ENCODE measurements at regions not wholly inside any gene's neighbourhood (a gene's known extent, or its start where the extent isn't known, plus 50 kb on each side); places are given as distances from the start of the nearest gene placed in this dataset.

DNA sequence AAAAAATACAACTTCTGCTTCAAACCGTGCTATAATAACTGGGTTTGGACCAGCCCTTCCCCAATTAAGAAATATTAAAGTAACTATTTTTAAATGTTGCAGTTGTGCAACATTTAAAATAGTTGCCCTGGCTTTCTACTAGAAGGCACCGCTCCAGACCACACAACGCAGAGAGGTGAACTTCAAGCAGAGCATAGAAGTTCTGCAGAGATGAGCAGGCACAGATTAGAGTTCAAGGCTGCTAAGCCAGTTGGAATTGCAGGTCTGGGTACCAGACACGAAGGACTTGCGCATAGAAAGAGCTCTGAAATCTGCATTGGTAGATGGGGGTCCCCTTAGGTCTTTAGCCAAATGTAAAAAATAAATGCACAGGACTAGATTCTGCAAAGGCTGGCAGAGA lies 58.7 kb upstream of the GALNT10 start:
- no peak for DNase-seq (ENCODE audit: low read depth in 2 of 2)
- TF ChIP-seq, protein P1, sequence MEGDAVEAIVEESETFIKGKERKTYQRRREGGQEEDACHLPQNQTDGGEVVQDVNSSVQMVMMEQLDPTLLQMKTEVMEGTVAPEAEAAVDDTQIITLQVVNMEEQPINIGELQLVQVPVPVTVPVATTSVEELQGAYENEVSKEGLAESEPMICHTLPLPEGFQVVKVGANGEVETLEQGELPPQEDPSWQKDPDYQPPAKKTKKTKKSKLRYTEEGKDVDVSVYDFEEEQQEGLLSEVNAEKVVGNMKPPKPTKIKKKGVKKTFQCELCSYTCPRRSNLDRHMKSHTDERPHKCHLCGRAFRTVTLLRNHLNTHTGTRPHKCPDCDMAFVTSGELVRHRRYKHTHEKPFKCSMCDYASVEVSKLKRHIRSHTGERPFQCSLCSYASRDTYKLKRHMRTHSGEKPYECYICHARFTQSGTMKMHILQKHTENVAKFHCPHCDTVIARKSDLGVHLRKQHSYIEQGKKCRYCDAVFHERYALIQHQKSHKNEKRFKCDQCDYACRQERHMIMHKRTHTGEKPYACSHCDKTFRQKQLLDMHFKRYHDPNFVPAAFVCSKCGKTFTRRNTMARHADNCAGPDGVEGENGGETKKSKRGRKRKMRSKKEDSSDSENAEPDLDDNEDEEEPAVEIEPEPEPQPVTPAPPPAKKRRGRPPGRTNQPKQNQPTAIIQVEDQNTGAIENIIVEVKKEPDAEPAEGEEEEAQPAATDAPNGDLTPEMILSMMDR (IDR thresholded peaks at IDR 0.05; ENCODE audit: low read depth, low read length): no peak
- H3K4me3 ChIP-seq (replicated peaks in 1 of 2; ENCODE audit: low read depth in 2 of 2, low read length in 2 of 2): no peak overlapping the region

DNA sequence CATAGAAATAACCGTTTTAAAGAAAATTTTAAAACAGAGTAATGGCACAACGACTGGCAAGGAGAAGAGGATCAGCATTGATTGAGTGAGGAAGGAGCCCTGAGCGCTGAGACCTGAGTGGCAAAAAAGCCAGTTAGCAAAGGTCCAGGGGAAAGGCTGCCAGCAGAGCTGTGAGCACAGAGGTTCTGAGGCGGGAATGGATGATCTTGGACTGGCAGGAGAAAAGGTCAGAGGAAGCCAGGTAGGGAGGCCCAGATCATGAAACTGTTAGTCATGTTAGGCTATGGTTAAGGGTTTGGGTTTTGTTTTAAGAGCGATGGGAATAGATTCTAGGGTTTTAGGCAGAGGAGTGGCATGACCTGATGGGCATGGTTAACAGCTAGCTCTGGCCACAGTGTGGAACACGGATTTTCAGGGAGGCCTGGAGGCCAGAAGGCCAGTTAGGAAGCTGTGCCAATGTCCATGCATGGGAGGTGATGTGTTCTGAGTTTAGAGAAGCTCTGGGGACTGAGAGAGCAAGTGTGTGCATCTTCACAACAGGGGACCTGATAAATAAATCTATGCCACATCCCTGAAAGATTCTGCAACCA lies 57.7 kb upstream of the GALNT10 start:
- no peak overlapping the region for H3K4me3 ChIP-seq (replicated peaks in 1 of 2; ENCODE audit: low read depth in 2 of 2, low read length in 2 of 2)
- TF ChIP-seq, protein P1 (IDR thresholded peaks at IDR 0.05; ENCODE audit: low read depth, low read length): no peak
- no peak for DNase-seq (ENCODE audit: low read depth in 2 of 2)

DNA sequence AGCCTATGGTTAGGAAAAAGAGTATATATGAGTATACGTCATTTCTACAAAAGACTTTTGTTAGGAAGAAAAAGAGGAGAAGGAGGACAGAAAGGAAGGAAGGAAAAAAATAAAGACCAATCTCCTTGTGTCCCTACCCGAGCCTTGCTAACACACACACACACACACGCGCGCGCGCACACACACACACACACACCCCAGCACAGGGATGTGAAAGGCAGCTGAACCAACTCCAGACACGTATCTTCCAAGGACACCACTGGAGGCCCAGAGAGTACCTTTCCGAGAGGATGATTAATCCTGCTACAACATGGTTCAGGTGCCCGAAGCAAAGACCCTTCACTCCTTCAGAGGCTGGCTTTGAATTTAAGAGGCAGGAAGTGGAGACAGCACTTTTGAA lies 56.9 kb upstream of the GALNT10 start:
- DNase-seq (ENCODE audit: low read depth in 2 of 2): no peak
- TF ChIP-seq, protein P1 (IDR thresholded peaks at IDR 0.05; ENCODE audit: low read depth, low read length): no peak
- H3K4me3 ChIP-seq (replicated peaks in 1 of 2; ENCODE audit: low read depth in 2 of 2, low read length in 2 of 2): no peak overlapping the region

DNA sequence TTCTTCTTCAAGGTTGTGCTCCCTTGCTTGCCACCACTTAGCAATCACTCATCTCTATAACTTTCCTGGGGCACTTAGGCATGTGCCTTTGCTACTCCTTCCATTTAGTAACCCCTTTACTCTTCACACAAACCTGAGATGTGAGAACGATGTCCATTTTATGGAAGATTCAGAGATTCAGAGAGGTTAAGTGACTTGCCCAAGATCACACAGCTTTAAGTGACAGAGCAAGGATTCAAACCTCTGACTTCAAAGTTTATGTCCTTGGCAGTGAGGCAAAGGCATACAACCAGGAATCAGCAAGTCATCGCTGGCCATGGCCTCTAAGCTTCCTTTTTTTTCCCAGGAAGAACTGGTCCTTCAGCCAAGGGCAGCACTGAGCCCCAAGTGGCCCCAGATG lies 56.0 kb upstream of the GALNT10 start:
- H3K4me3 ChIP-seq (replicated peaks in 1 of 2; ENCODE audit: low read depth in 2 of 2, low read length in 2 of 2): no peak overlapping the region
- DNase-seq (ENCODE audit: low read depth in 2 of 2): no peak
- TF ChIP-seq, protein P1 (IDR thresholded peaks at IDR 0.05; ENCODE audit: low read depth, low read length): no peak

DNA sequence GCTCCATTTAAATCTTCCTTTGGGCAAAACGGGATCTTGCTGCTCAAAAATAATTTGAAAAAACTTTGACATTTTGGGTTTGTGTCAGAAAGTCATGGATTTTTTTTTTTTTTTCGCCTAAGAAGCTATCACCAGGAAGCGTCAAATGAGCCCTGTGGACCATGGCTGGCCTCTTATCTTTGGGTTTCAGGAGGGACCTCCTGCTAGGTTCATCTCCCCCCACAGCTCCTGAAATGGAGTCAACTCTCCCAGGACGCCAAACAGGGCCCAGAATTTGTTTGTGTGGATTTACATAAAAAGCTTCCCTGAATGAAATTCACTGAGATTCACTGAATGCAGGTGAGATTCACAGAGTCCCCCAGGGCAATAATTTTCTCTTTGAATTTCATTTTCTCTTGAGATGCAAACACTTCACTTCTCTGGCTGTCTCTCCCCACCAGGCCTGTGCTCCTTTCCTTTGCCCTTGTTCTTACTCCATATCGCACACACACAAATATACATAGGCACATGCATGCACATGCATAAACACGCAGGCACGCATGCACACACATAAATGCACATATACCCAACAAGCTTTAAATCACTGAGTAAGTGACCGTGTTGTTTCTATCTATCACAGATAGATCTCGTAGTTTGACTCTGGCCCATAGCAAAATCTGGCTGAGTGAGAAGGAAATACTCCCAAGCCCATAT lies 55.3 kb upstream of the GALNT10 start:
- TF ChIP-seq, protein P1 (IDR thresholded peaks at IDR 0.05; ENCODE audit: low read depth, low read length): no peak
- no peak overlapping the region for H3K4me3 ChIP-seq (replicated peaks in 1 of 2; ENCODE audit: low read depth in 2 of 2, low read length in 2 of 2)
- no peak for DNase-seq (ENCODE audit: low read depth in 2 of 2)

DNA sequence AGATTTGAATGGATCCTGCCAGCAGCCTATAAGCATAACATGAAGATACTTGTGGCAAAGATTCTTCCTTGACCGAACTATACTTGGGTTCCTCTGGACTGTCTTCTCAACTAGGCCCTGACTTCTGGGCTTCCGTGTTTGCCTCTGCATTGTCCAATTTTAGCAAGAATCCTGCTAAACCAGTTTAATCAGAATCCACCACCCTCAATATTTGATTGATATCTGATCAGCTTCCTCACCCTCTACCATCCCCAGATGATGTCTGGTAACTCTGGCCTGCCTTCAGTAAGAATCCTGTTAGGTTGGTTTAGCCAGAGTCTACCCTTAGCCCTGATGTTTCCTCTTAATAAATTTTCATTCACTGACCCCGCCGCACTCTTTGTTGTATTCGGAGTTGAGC lies 54.4 kb upstream of the GALNT10 start:
- no peak for DNase-seq (ENCODE audit: low read depth in 2 of 2)
- TF ChIP-seq, protein P1 (IDR thresholded peaks at IDR 0.05; ENCODE audit: low read depth, low read length): no peak
- no peak overlapping the region for H3K4me3 ChIP-seq (replicated peaks in 1 of 2; ENCODE audit: low read depth in 2 of 2, low read length in 2 of 2)

All from cardiac fibroblast (primary cell).